ENCODE measurements at regions not wholly inside any gene's neighbourhood (a gene's known extent, or its start where the extent isn't known, plus 50 kb on each side); places are given as distances from the start of the nearest gene placed in this dataset.
"Not testable (repeated sequence)": the region's sequence is repeated elsewhere in the genome, so short reads cannot be mapped to it uniquely, and the experiment has no call there.

DNA sequence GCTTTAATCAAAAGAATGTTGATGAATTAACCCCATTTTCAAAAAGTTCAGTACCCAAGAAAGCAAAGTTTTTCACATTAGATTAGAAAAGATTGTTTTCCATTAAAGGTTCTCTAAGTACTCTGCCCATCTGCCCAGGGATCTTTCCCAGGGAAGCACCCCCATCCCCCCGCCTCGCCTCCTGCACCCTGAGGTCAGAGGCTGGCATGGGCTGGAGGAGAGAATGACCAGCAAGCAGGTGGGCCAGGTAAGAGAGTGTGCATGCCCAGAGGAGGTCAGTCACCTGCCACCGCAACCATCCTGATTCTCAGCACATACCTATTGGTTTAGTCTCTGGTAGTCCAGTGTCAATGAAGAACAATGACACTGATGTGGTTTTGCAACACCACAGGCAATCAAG is 279.4 kb upstream of the ZNF507 start:
- DNase-seq = no peak

- DNase-seq = no peak
These were observed 277.7 kb upstream of the ZNF507 start for GRCh38 chr19:32067685-32068084.

- DNase-seq = no peak
These were observed 276.6 kb upstream of the ZNF507 start for GRCh38 chr19:32068793-32069192.

GRCh38 chr19:32070101-32070500 is 275.3 kb upstream of the ZNF507 start:
- no peak for DNase-seq

- no peak for DNase-seq
These were observed 263.4 kb upstream of the ZNF507 start for GRCh38 chr19:32082028-32082427.

DNA sequence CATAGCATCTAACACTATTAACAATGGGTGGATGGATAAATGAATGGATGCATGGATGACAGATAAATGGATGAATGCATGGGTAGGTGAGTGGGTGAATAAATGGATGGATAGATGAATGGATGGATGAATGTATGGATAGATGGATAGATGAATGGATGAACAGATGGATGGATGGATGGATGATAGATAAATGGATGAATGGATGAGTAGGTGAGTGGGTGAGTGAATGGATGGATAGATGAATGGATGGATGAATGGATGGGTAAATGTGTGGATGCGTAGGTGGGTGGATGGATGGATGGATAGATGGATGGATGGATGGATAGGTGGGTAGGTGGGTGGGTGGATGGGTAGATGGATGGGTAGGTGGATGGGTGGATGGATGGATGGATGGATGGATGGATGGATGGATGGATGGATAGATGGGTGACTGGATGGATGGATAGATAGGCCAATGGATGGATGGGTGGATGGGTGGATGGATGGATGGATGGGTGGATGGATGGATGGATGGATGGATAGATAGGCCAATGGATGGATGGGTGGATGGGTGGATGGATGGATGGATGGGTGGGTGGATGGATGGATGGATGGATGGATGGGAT is 260.6 kb upstream of the ZNF507 start:
- not testable (repeated sequence) for DNase-seq

DNA sequence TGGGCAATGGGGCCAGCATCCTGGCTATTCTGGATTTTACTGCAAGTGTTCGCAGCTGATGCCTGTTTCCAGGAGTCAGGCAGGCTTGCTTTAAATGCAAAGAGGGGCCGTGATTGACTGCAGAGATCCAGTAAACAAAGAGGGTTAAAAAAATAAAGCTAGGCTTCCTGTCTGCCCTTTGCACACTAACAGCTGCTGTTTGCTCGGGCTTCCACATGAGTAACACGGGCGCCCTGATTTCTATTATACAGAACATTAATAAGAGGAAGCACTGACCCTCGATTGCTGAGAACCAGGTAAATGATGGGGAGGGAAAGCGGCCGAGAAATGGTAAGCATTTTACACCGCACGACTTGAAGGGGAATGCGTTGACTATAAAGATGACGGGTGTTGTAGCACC is 254.2 kb upstream of the ZNF507 start:
- no peak for DNase-seq

- DNase-seq = no peak
These were observed 248.4 kb upstream of the ZNF507 start for GRCh38 chr19:32097011-32097410.

DNA sequence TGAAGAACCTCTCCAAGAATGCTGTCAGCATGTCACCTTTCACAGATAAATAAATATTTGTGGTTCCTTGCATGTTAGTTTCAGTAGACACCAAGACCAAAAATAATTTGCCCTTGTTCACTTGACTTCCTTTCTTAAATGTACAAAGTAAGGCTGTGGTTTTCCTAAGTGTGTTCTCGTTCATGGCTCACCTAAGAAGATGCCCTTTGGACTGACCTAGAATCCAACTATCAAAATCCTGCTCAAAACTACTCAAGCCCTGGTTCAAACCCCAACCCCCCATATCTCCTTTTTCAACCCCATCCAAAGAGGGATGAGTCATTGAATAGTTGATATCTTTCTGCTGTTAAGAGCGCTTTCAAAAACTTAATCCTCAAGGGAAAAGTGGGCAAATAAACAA is 247.8 kb upstream of the ZNF507 start:
- DNase-seq = no peak

GRCh38 chr19:32098968-32099367 is 246.4 kb upstream of the ZNF507 start:
- DNase-seq = no peak

GRCh38 chr19:32101206-32101605 is 244.2 kb upstream of the ZNF507 start:
- DNase-seq = no peak

DNA sequence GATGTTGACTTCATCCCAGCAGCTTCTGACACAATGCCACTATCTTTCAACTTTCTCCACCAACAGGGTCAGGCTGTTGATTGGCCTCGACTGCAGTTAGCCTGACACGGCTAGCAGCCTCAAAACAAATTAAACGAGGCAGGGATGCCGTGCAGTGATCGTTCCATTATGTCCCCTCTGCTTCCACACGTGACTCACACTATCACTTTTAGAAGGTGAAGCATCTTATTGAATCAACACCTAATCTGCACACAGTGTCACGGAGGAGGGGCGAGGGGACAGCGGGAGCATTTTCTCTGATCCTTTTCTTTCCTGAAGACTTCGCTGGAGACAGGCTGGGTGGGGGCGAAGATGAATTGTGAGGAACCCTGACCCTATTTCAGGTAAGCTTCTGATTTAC is 241.9 kb upstream of the ZNF507 start:
- no peak for DNase-seq

- no peak for DNase-seq
These were observed 241.1 kb upstream of the ZNF507 start for GRCh38 chr19:32104153-32104849.

GRCh38 chr19:32104850-32105235 is 240.6 kb upstream of the ZNF507 start:
- DNase-seq = no peak

DNA sequence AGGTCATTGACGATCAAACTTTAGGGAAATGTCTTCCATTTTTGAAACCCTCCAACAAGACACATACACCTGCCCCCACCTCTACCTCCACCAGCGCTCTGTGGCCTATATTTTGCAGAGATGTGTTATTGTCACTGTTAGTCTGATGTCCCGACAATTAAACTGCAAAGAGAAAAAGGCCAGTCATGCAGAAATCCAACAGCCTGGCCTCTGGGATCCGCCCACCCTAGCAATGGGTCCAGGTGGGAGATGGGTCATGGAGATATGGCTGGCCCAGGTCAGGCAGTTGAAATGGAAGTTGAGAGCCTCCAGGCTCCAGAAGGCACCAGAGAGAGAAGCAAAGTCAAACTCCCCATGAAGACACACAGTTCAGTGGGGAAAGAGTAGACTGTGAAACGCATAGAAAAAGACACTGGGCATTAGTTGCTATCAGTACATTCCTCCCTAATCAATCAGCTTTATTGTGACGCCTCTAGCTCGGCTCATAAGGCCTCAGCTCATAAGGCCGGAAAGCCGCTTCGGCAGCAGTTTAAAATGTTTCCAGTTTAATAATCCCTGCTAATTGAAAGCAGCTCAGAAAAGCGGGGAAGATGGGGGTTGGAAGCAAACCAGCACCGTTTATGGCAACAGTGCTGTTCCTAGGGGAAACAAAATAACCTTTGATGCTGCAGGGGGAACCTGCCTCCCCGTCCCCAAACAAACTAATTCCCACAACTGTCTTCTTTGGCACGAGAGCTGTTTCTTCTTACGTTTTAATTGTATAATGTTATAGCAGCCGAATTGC is 239.7 kb upstream of the ZNF507 start:
- no peak for DNase-seq

DNA sequence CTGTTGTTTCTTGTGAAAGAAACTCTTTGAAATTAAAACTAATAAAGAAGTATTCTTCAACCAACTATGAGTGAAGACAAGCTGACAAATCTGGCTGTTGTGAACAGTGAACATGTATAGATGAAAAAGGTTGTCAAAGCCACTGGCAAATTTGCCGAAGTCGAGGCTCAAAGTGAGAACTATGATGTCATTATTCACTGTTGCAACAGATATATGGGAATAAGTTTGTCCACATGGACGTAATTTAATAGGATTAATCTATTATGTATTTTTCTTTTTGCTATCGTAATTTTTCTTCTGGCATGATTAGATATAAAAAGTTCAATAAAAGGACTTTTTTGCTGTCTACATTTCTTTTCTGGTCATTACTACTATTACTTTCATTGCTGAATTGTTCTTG is 223.2 kb upstream of the ZNF507 start:
- no peak for DNase-seq

DNA sequence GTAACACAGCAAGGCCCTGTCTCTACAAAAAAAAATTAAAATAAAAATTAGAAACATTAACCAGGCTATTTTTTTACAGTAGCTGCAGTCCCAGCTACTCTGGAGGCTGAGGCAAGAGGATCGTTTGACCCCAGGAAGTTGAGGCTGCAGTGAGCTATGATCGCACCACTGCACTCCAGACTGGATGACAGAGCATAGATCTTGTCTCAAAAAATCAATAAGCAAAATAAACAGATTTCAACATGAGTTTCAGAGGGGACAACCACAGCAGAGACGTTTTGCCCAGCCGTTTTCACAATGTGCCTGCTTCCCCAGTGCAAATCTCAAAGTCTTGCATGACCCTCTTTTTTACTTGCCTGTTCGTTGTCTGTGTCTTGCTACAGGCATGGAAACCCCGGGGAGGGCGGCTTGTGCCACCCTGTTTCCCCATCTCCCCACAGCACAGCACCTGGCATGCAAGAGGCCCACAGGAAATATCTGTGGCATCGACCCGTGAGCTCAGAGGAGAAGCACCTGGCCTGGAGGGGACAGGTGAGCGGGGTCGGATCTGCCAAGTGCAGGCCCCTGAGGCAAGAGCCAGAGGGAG is 222.0 kb upstream of the ZNF507 start:
- DNase-seq = no peak

DNA sequence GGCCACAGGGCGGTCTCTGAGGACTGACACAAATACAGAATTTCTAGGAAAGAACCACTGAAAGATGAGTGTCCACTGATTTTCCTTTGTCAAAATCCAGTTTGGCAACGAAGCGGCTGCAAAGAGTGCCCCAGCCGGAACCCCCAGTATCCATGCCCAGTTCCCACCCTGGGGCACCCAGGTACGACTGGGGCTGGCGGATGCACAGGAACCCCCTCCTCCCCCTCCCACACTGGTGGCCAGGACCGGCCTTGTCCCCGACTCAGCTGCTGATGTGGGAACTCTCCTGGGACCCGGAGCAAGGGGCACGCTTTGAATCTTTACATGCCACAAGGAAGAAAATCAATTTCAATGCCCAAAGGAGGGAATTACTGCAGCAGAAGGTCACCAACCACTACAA is 220.8 kb upstream of the ZNF507 start:
- DNase-seq = no peak

DNA sequence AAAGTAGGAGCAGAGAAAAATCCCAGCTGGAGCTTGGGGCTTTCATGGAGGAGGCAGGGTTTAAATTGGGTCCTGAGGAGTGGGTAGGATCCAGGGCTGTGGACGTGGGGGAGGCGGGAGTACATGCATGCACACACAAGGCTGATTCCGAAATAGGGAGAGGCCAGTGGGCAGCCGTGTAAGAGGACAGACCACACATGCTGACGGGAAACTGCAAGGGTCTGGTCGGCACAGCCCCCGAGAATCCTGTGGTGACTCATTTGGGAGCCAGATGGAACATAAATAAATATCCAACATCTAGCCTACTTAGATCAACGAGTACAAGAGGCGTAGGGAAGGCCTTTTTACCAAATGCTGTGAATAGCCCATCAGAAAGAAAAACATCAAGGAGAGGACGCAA is 216.3 kb upstream of the ZNF507 start:
- DNase-seq = no peak

GRCh38 chr19:32130332-32130731 is 215.1 kb upstream of the ZNF507 start:
- DNase-seq = no peak

GRCh38 chr19:32131005-32131404 is 214.4 kb upstream of the ZNF507 start:
- no peak for DNase-seq

- DNase-seq = no peak
These were observed 207.0 kb upstream of the ZNF507 start for GRCh38 chr19:32138416-32138815.

DNA sequence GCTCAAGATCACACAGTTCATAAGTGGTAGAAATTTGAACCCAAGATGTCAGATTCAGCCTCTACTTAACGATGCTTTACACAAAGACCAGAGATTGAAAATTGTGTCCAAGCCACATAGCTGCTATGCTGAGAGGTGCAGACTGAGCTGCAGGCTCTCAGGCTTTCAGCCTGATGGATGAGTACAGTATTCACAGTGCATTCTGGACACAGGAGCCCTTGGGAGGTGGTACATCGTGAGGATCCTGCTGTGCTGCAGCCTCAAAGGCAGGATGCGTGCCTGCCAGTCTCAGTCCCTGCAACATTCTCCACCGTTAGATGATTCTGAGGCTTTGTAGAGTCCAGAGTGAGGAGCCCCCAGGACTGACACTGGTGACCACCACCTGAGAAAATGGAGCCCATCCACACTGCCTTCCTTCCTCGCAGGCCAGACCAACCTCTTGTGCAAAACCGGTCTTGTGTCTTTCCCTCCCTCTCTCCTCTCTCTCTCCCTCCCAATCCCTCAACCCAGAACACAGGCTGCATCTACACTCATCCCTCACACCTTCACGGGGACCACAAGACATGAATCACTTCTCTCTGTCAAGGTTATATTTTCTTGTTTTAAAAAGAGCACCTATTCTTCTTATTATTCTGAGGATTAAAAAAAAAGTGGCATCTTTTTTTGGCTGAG is 203.4 kb upstream of the ZNF507 start:
- no peak for DNase-seq

All from activated gamma-delta T cell (primary cell).